ENCODE measurements at regions not wholly inside any gene's neighbourhood (a gene's known extent, or its start where the extent isn't known, plus 50 kb on each side); places are given as distances from the start of the nearest gene placed in this dataset.

GRCh38 chr11:113577356-113578032 is 102.3 kb upstream of the DRD2 start:
- peak overlapping the region; percentile 71 for H3K27ac Mint-ChIP-seq
- ATAC-seq = no peak
- peak overlapping the region; percentile 71 for H3K4me3 Mint-ChIP-seq

GRCh38 chr11:113574586-113574985 is 99.4 kb upstream of the DRD2 start:
- Mint-ChIP-seq H3K36me3 (ENCODE audit: low read depth) (peaks cover 3% of the 10 kb centered on the region), H3K4me1 (peaks cover 16% of the 10 kb centered on the region), H3K27me3 (peaks cover 57% of the 10 kb centered on the region), H3K27ac (no peak overlapping the region), H3K4me3 (no peak overlapping the region)
- ATAC-seq = no peak
- DNase-seq = no peak
- H3K9me3 ChIP-seq (ENCODE audit: control insufficient read depth, low read length, poor library complexity, severe bottlenecking) = no peaks in the 10 kb centered on the region

More at GRCh38 chr11:113577356-113578032, 102.3 kb upstream of the DRD2 start:
- peaks cover 16% of the 10 kb centered on the region for H3K4me1 Mint-ChIP-seq
- no peak for DNase-seq
- H3K36me3 Mint-ChIP-seq (ENCODE audit: low read depth) = peaks cover 3% of the 10 kb centered on the region
- H3K27me3 Mint-ChIP-seq = peaks cover 44% of the 10 kb centered on the region
- no peaks in the 10 kb centered on the region for H3K9me3 ChIP-seq (ENCODE audit: control insufficient read depth, low read length, poor library complexity, severe bottlenecking)

GRCh38 chr11:113574171-113574570 is 99.0 kb upstream of the DRD2 start:
- H3K27ac Mint-ChIP-seq = no peak overlapping the region
- no peaks in the 10 kb centered on the region for H3K9me3 ChIP-seq (ENCODE audit: control insufficient read depth, low read length, poor library complexity, severe bottlenecking)
- peaks cover 53% of the 10 kb centered on the region for H3K27me3 Mint-ChIP-seq
- no peak for ATAC-seq
- H3K36me3 Mint-ChIP-seq (ENCODE audit: low read depth) = peaks cover 3% of the 10 kb centered on the region
- peaks cover 15% of the 10 kb centered on the region for H3K4me1 Mint-ChIP-seq
- no peak for DNase-seq
- no peak overlapping the region for H3K4me3 Mint-ChIP-seq

- Mint-ChIP-seq H3K27ac (peak overlapping the region; percentile 47), H3K4me1 (peaks cover 1% of the 10 kb centered on the region), H3K36me3 (ENCODE audit: low read depth) (no peaks in the 10 kb centered on the region), H3K4me3 (no peak overlapping the region), H3K27me3 (peaks cover 42% of the 10 kb centered on the region)
- DNase-seq (no peak), ATAC-seq (no peak)
- no peaks in the 10 kb centered on the region for H3K9me3 ChIP-seq (ENCODE audit: control insufficient read depth, low read length, poor library complexity, severe bottlenecking)
Observed at GRCh38 chr11:113572136-113572735, 97.0 kb upstream of the DRD2 start.

GRCh38 chr11:113571531-113571930 is 96.3 kb upstream of the DRD2 start:
- no peaks in the 10 kb centered on the region for H3K4me1 Mint-ChIP-seq
- H3K9me3 ChIP-seq (ENCODE audit: control insufficient read depth, low read length, poor library complexity, severe bottlenecking) = no peaks in the 10 kb centered on the region
- peaks cover 43% of the 10 kb centered on the region for H3K27me3 Mint-ChIP-seq
- no peak for DNase-seq
- no peak overlapping the region for H3K4me3 Mint-ChIP-seq
- H3K27ac Mint-ChIP-seq = peak overlapping the region; percentile 47
- ATAC-seq = no peak
- no peaks in the 10 kb centered on the region for H3K36me3 Mint-ChIP-seq (ENCODE audit: low read depth)

- Mint-ChIP-seq H3K36me3 (ENCODE audit: low read depth) (no peaks in the 10 kb centered on the region), H3K4me1 (no peaks in the 10 kb centered on the region), H3K27ac (no peak overlapping the region), H3K27me3 (peaks cover 41% of the 10 kb centered on the region), H3K4me3 (no peak overlapping the region)
- ATAC-seq (no peak), DNase-seq (no peak)
- H3K9me3 ChIP-seq (ENCODE audit: control insufficient read depth, low read length, poor library complexity, severe bottlenecking) = no peaks in the 10 kb centered on the region
Observed at GRCh38 chr11:113570906-113571305, 95.7 kb upstream of the DRD2 start.

- Mint-ChIP-seq H3K4me1 (no peaks in the 10 kb centered on the region), H3K27me3 (peaks cover 53% of the 10 kb centered on the region), H3K27ac (no peak overlapping the region), H3K36me3 (ENCODE audit: low read depth) (no peaks in the 10 kb centered on the region), H3K4me3 (no peak overlapping the region)
- ATAC-seq = no peak
- no peak for DNase-seq
- no peaks in the 10 kb centered on the region for H3K9me3 ChIP-seq (ENCODE audit: control insufficient read depth, low read length, poor library complexity, severe bottlenecking)
Observed at GRCh38 chr11:113569391-113569790, 94.2 kb upstream of the DRD2 start.

GRCh38 chr11:113568566-113568965 is 93.4 kb upstream of the DRD2 start:
- no peak for DNase-seq
- H3K9me3 ChIP-seq (ENCODE audit: control insufficient read depth, low read length, poor library complexity, severe bottlenecking) = no peaks in the 10 kb centered on the region
- no peak overlapping the region for H3K27ac Mint-ChIP-seq
- H3K4me1 Mint-ChIP-seq = no peaks in the 10 kb centered on the region
- H3K36me3 Mint-ChIP-seq (ENCODE audit: low read depth) = no peaks in the 10 kb centered on the region
- no peak for ATAC-seq
- peaks cover 52% of the 10 kb centered on the region for H3K27me3 Mint-ChIP-seq
- H3K4me3 Mint-ChIP-seq = no peak overlapping the region

- Mint-ChIP-seq H3K4me3 (no peak overlapping the region), H3K27me3 (peaks cover 48% of the 10 kb centered on the region), H3K36me3 (ENCODE audit: low read depth) (no peaks in the 10 kb centered on the region), H3K4me1 (no peaks in the 10 kb centered on the region), H3K27ac (no peak overlapping the region)
- DNase-seq (no peak), ATAC-seq (no peak)
- H3K9me3 ChIP-seq (ENCODE audit: control insufficient read depth, low read length, poor library complexity, severe bottlenecking) = no peaks in the 10 kb centered on the region
Observed at GRCh38 chr11:113567867-113568544, 92.8 kb upstream of the DRD2 start.

- Mint-ChIP-seq H3K27ac (no peak overlapping the region), H3K36me3 (ENCODE audit: low read depth) (no peaks in the 10 kb centered on the region), H3K4me1 (no peaks in the 10 kb centered on the region), H3K4me3 (no peak overlapping the region), H3K27me3 (peaks cover 48% of the 10 kb centered on the region)
- ATAC-seq = no peak
- H3K9me3 ChIP-seq (ENCODE audit: control insufficient read depth, low read length, poor library complexity, severe bottlenecking) = no peaks in the 10 kb centered on the region
- DNase-seq = no peak
Observed at GRCh38 chr11:113567097-113567496, 91.9 kb upstream of the DRD2 start.

- Mint-ChIP-seq H3K4me3 (no peak overlapping the region), H3K27me3 (peaks cover 36% of the 10 kb centered on the region), H3K36me3 (ENCODE audit: low read depth) (no peaks in the 10 kb centered on the region), H3K27ac (no peak overlapping the region), H3K4me1 (no peaks in the 10 kb centered on the region)
- no peaks in the 10 kb centered on the region for H3K9me3 ChIP-seq (ENCODE audit: control insufficient read depth, low read length, poor library complexity, severe bottlenecking)
- DNase-seq (no peak), ATAC-seq (no peak)
Observed at GRCh38 chr11:113564527-113565130, 89.4 kb upstream of the DRD2 start.

- DNase-seq (no peak), ATAC-seq (no peak)
- no peak overlapping the region for H3K27ac Mint-ChIP-seq
- H3K36me3 Mint-ChIP-seq (ENCODE audit: low read depth) = no peaks in the 10 kb centered on the region
- peaks cover 36% of the 10 kb centered on the region for H3K27me3 Mint-ChIP-seq
- H3K4me1 Mint-ChIP-seq = no peaks in the 10 kb centered on the region
- H3K4me3 Mint-ChIP-seq = no peak overlapping the region
- no peaks in the 10 kb centered on the region for H3K9me3 ChIP-seq (ENCODE audit: control insufficient read depth, low read length, poor library complexity, severe bottlenecking)
Observed at GRCh38 chr11:113563766-113564526, 88.7 kb upstream of the DRD2 start.

GRCh38 chr11:113562981-113563461 is 87.8 kb upstream of the DRD2 start:
- Mint-ChIP-seq H3K27me3 (peaks cover 33% of the 10 kb centered on the region), H3K4me3 (no peak overlapping the region), H3K27ac (no peak overlapping the region), H3K36me3 (ENCODE audit: low read depth) (no peaks in the 10 kb centered on the region), H3K4me1 (no peaks in the 10 kb centered on the region)
- ATAC-seq (no peak), DNase-seq (no peak)
- H3K9me3 ChIP-seq (ENCODE audit: control insufficient read depth, low read length, poor library complexity, severe bottlenecking) = no peaks in the 10 kb centered on the region

Measured in T-helper 17 cell (primary cell).